GM18517 (cell line): ENCODE measurements at regions not wholly inside any gene's neighbourhood (a gene's known extent, or its start where the extent isn't known, plus 50 kb on each side); places are given as distances from the start of the nearest gene placed in this dataset.
"Not testable (repeated sequence)": the region's sequence is repeated elsewhere in the genome, so short reads cannot be mapped to it uniquely, and the experiment has no call there.

Source experiments
- ATAC-seq: cut with Tn5 transposase; IDR thresholded peaks from one replicate; pipeline ENCODE4 v1.9.1; 2021; ENCODE audit warnings: mild to moderate bottlenecking, moderate library complexity; ENCODE audit not compliant: unreplicated experiment

GRCh38 chr12:38016602-38017001, 300.0 kb upstream of the ALG10B start:
- no peak for ATAC-seq

- no peak for ATAC-seq
Observed at GRCh38 chr12:38025916-38026315, 290.7 kb upstream of the ALG10B start.

DNA sequence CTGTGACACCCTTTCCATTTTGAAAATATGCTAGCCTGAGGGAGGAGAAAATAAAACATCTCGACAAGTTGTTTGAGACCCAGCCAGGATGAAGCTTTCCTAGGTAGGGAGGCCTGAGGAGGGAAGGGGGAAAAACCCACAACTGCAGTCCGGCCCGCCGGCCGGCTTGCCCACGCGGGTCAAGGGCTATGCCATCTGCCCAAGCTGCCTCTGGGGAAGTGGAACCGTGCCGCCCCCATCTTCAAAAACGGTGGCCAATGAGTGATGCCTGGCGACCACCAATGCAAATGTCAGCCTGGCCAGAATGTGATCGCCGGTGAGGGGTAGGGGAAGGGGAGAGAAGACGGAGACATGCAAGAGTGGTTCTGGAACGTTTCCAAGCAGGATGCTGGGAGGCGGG, 263.5 kb upstream of the ALG10B start:
- ATAC-seq, result no peak

DNA sequence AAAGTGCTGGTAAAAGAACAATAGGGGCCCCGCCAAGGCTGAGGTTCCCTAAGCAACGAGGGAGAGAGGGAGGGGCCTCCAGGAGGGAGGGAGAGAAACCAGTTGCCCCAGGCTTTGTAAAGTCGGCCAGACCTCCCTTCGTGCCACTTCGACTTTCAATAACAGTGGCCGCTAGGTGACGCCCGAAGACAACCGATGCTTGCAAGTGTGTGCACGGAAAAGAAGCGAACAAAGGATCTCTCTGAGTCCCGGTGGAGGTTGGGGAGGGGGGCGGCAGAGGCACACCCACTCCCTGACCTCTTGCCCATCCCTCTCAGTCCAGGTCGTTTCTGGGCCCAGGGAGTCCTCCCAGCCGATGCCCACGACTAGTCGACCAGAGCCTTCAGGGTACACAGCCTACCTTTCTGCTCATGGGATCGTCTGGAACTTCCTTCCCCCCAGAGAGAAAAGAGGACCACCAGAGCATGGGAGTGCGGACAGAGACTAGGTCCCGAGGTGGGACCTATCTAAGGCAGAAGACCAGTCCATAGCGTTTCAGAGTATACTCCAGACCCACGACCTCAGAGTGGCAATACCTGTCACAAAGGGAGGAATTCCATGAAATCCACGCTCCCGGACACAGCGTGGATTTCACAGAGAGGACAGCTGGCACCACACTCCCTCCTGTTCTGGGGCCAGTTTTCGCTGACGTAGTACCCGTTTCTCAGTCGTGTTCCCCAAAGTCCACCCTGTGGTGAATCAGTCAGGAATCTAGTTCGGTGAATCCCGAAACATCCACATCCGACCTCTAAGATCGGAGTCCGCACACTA, 262.7 kb upstream of the ALG10B start:
- no peak for ATAC-seq

- ATAC-seq, result no peak
Observed at GRCh38 chr12:38056701-38057689, 259.6 kb upstream of the ALG10B start.

DNA sequence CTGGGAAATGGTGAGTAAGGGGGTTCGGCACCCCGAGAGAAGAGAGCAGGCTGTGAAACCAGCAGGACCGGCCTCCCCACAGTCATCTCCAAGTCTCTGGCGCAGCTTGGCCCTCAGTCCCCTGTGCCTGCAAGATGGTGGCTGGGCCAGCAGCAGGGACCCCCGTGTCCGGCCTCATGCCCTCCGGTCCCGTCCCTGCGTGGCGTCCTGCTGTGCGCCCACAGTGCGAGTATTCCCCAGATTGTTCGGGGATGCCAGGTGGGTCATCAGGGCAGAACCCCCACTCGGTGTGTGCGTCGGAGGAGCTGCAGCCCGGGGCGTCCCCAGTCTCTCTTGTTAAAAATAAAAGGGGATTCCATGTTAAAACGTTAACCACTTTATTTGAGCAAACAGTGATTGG, 216.9 kb upstream of the ALG10B start:
- ATAC-seq, result no peak

DNA sequence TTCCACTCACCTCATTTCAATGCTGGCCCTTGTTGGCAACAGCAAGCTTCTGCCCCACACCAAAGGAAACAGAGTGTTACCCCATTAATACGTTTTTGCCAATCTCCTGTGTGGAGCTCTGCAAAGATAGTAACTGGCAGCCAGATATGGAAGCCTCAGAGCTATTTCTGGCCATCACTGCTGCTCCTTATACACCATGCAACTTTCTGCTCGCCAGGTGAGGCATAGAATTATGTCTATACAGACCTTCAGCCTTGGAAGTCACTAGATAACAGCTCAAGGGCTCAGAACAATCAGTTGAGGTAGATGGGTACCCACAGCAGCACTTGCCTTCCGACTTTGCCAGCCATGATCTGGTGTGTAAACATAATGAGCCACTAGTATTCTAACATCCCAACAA, 214.8 kb upstream of the ALG10B start:
- ATAC-seq, result no peak

GRCh38 chr12:38102197-38102596, 214.4 kb upstream of the ALG10B start:
- ATAC-seq, result no peak

GRCh38 chr12:38110026-38110699, 206.4 kb upstream of the ALG10B start:
- ATAC-seq, result no peak

DNA sequence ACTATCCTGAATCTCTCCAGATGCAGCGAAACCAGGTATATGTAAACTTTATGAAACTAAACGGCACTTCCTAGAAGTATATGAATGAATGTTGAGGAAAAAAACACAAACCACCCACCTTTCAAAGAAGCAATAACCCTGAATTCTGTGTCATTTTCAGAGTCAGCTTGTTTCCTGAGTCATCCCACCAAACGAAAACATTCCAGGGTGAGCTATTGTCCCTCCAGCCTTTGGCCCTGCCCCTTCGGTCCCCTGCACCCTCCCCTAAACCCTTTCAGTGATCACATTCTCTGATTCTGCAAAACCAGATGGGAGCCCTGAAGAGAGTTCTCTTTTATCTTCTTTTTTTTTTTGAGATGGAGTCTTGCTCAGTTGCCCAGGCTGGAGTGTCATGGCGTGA, 202.6 kb upstream of the ALG10B start:
- ATAC-seq, result no peak

DNA sequence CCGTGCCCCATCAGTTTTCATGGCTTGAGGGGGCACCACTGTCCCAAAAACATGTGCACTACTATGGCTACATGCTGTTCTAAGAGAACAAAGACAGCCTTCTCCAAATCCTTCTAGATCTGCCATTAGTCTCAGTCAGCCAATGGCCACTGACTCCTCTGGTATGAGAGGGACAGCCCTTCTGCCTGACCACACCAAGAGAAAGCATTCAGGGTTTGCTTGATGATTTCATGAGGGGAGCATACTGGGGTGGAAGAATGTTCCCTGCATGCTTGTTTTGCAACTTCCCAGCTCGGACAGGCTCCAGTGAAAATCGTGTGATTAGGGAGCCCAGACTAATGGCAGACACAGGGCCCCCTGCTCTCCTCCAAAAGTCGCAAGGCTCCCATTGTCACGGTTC, 199.6 kb upstream of the ALG10B start:
- ATAC-seq, result no peak

GRCh38 chr12:38118632-38119031, 197.9 kb upstream of the ALG10B start:
- no peak for ATAC-seq

DNA sequence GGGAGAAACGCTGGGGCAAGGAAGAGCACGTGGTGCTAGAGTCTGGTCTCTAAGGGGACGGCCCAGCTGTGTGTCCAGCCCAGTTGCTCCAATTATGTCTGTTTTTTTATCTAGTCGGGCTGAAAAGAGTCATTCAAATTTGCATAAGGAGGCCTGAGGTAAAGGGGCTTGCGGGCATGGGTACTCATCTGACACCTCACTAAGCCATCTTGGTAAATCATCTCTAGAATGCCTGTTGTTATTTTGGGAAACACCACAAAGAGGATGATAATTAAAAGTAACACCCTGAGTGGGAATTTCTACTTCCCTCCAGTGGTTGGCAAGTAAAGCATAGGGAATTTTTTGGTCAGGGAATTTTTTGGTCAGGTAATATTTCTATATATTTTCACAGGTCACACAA, 196.1 kb upstream of the ALG10B start:
- no peak for ATAC-seq

GRCh38 chr12:38123028-38123427, 193.5 kb upstream of the ALG10B start:
- ATAC-seq, result not testable (repeated sequence)

GRCh38 chr12:38123566-38124246, 192.9 kb upstream of the ALG10B start:
- no peak for ATAC-seq

DNA sequence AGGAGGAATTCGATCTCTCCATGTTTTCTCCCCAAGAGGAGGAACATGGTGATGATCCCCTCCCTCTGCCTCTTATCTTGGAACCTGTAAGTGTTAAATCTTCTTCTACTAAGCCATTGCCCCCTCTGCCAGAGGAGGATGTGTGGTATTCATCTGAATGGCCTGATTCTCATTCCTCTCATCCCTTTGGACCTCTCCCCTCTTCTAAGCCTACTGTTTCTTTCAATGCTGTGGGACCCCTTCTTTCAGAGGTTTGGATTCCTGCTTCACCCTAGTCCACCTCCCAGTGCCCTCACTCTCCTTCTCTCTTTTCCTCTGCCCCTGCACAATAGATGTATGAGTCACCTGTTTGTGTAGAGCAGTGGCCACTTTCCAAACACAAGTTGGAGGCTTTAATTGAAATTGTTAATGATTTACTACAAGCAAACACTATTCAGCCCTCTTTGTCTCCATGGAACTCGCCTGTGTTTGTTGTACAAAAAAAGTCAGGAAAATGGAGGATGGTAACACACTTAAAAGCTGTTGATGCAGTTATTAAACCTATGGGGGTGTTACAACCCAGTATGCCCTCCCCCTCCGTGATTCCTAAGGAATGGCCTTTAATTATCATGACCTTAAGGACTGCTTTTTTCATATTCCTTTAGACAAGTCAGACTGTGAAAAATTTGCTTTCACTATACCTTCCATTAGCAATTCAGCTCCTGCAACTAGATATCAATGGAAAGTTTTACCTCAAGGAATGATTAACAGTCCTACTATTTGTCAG, 192.1 kb upstream of the ALG10B start:
- no peak for ATAC-seq

- no peak for ATAC-seq
Observed at GRCh38 chr12:38132139-38132538, 184.4 kb upstream of the ALG10B start.

GRCh38 chr12:38137287-38137686, 179.3 kb upstream of the ALG10B start:
- no peak for ATAC-seq

DNA sequence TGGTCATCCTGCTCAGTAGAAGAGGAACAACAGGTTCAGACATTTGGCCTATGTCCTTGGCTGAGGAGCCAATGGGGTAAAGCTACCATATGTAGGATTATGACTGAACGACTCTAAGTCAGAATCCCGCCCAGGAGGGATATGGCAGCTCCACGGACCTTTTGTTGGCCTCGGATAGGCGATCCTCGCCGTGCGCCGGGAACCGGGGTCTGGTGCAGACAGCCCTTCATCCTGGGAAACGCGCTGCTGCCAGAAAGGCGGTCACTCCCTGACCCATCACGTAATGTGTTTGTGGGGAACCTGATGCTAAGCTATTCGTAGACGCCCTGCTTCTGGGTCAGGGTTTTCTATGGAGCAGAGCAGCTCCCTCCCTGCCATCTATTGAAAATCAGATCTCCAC, 178.9 kb upstream of the ALG10B start:
- ATAC-seq, result no peak
